H9 (cell line): ENCODE measurements at regions not wholly inside any gene's neighbourhood (a gene's known extent, or its start where the extent isn't known, plus 50 kb on each side); places are given as distances from the start of the nearest gene placed in this dataset.

ENCODE experiments used
- DNase-seq: peaks from one replicate; pipeline ENCODE4 v3.0.0-alpha.2; 2017
- H2AFZ ChIP-seq: one replicate; pipeline ENCODE4 v1.6.1; 2013; ENCODE audit warnings: mild to moderate bottlenecking, low read length, control low read depth, moderate library complexity
- H2AK5ac ChIP-seq: 2 replicates; pipeline ENCODE4 v1.6.1; 2013; ENCODE audit warnings: low read length, control low read depth, mixed read lengths; ENCODE audit not compliant: insufficient read length
- H2BK120ac ChIP-seq: one replicate; pipeline ENCODE4 v1.6.1; 2013; ENCODE audit warnings: low read depth, mild to moderate bottlenecking, low read length, control low read depth, inconsistent platforms; ENCODE audit not compliant: poor library complexity, severe bottlenecking
- H2BK12ac ChIP-seq: 2 replicates; pipeline ENCODE4 v1.6.1; 2013; ENCODE audit warnings: low read length, control low read depth, mixed read lengths, low read depth; ENCODE audit not compliant: insufficient read length
- H2BK15ac ChIP-seq: 2 replicates; pipeline ENCODE4 v1.6.1; 2013; ENCODE audit warnings: low read depth, low read length, control low read depth
- H2BK20ac ChIP-seq: one replicate; pipeline ENCODE4 v1.6.1; 2013; ENCODE audit warnings: low read depth, mild to moderate bottlenecking, low read length, control low read depth, inconsistent platforms; ENCODE audit not compliant: poor library complexity, severe bottlenecking
- H2BK5ac ChIP-seq: 2 replicates; pipeline ENCODE4 v1.6.1; 2013; ENCODE audit warnings: low read length, control low read depth, mixed read lengths; ENCODE audit not compliant: insufficient read length
- H3K14ac ChIP-seq: 2 replicates; pipeline ENCODE4 v1.6.1; 2013; ENCODE audit warnings: low read length, control low read depth; ENCODE audit not compliant: insufficient read depth
- H3K18ac ChIP-seq: 2 replicates; pipeline ENCODE4 v1.6.1; 2013; ENCODE audit warnings: low read depth, mild to moderate bottlenecking, mixed read lengths, low read length, control low read depth; ENCODE audit not compliant: insufficient read length
- H3K23ac ChIP-seq: 2 replicates; pipeline ENCODE4 v1.6.1; 2013; ENCODE audit warnings: low read length, control low read depth, mixed read lengths, low read depth; ENCODE audit not compliant: insufficient read length
- H3K23me2 ChIP-seq: 2 replicates; pipeline ENCODE4 v1.6.1; 2013; ENCODE audit warnings: low read depth, mild to moderate bottlenecking, mixed read lengths, low read length, control low read depth; ENCODE audit not compliant: insufficient read length, poor library complexity, severe bottlenecking
- H3K27ac ChIP-seq: 2 replicates; pipeline ENCODE4 v1.5.1; 2013; ENCODE audit warnings: low read length, control low read depth, mixed read lengths, low read depth; ENCODE audit not compliant: insufficient read length
- H3K27me3 ChIP-seq: 2 replicates; pipeline ENCODE4 v1.6.1; 2013; ENCODE audit warnings: low read length, control low read depth, inconsistent platforms; ENCODE audit not compliant: insufficient read depth
- H3K4ac ChIP-seq: 2 replicates; pipeline ENCODE4 v1.6.1; 2013; ENCODE audit warnings: low read depth, mild to moderate bottlenecking, control low read depth, inconsistent platforms, low read length, moderate library complexity
- H3K4me1 ChIP-seq: 2 replicates; pipeline ENCODE4 v1.6.1; 2013; ENCODE audit warnings: low read length, control low read depth, inconsistent platforms; ENCODE audit not compliant: insufficient read depth
- H3K4me2 ChIP-seq: 2 replicates; pipeline ENCODE4 v1.6.1; 2013; ENCODE audit warnings: low read length, control low read depth, mixed read lengths; ENCODE audit not compliant: insufficient read length, insufficient read depth
- H3K56ac ChIP-seq: 2 replicates; pipeline ENCODE4 v1.6.1; 2013; ENCODE audit warnings: low read depth, mild to moderate bottlenecking, mixed read lengths, low read length, control low read depth; ENCODE audit not compliant: insufficient read length
- H3K79me1 ChIP-seq: 2 replicates; pipeline ENCODE4 v1.6.1; 2013; ENCODE audit warnings: low read depth, mild to moderate bottlenecking, moderate library complexity, low read length, control low read depth, inconsistent platforms; ENCODE audit not compliant: insufficient read depth, poor library complexity, severe bottlenecking
- H3K79me2 ChIP-seq: 2 replicates; pipeline ENCODE4 v1.6.1; 2013; ENCODE audit warnings: low read length, control low read depth, inconsistent platforms; ENCODE audit not compliant: insufficient read depth
- H3K9ac ChIP-seq: 2 replicates; pipeline ENCODE4 v1.6.1; 2013; ENCODE audit warnings: low read length, control low read depth, mixed read lengths; ENCODE audit not compliant: insufficient read length; ENCODE audit errors: extremely low read depth
- H3K9me3 ChIP-seq: one replicate; pipeline ENCODE4 v1.6.1; 2013; ENCODE audit warnings: low read depth, low read length, inconsistent platforms; ENCODE audit not compliant: control insufficient read depth
- H3T11ph ChIP-seq: one replicate; pipeline ENCODE4 v1.6.1; 2013; ENCODE audit warnings: mild to moderate bottlenecking, low read length, control low read depth, inconsistent platforms
- H4K20me1 ChIP-seq: one replicate; pipeline ENCODE4 v1.6.1; 2013; ENCODE audit not compliant: control insufficient read depth, insufficient read length, insufficient read depth
- H4K5ac ChIP-seq: 2 replicates; pipeline ENCODE4 v1.6.1; 2013; ENCODE audit warnings: low read depth, mild to moderate bottlenecking, mixed read lengths, low read length, control low read depth; ENCODE audit not compliant: insufficient read length
- H4K8ac ChIP-seq: replicated peaks from 2 replicates; pipeline ENCODE4 v1.6.1; 2013; ENCODE audit warnings: low read length, control low read depth, mixed read lengths, low read depth; ENCODE audit not compliant: insufficient read length
- H4K91ac ChIP-seq: 2 replicates; pipeline ENCODE4 v1.6.1; 2013; ENCODE audit warnings: low read depth, mild to moderate bottlenecking, moderate library complexity, mixed read lengths, low read length, control low read depth; ENCODE audit not compliant: insufficient read length
- H3K27ac Mint-ChIP-seq, 3 experiments: 2 replicates in 2 of 3; 3 replicates in 1 of 3; pipeline ENCODE4 v1.8.0; 2020 to 2021; ENCODE audit warnings: mixed read lengths in 3 of 3, mild to moderate bottlenecking in 1 of 3, moderate library complexity in 1 of 3
- H3K27me3 Mint-ChIP-seq: 2 replicates; pipeline ENCODE4 v1.8.0; 2021; ENCODE audit warnings: low read depth, mild to moderate bottlenecking, moderate library complexity, mixed read lengths
- H3K36me3 Mint-ChIP-seq, 3 experiments: 2 replicates in 2 of 3; 3 replicates in 1 of 3; pipeline ENCODE4 v1.8.0; 2020 to 2021; ENCODE audit warnings: low read depth in 3 of 3, mixed read lengths in 3 of 3; ENCODE audit not compliant: insufficient read depth in 1 of 3
- H3K4me1 Mint-ChIP-seq, 2 experiments: 2 replicates each; pipeline ENCODE4 v1.8.0; 2020; ENCODE audit warnings: mixed read lengths in 2 of 2
- H3K4me3 Mint-ChIP-seq, 2 experiments: 2 replicates in 1 of 2; 3 replicates in 1 of 2; pipeline ENCODE4 v1.8.0; 2020 to 2021; ENCODE audit warnings: mild to moderate bottlenecking in 2 of 2, mixed read lengths in 2 of 2, moderate library complexity in 1 of 2
- H3K9me3 Mint-ChIP-seq, 2 experiments: 2 replicates in 1 of 2; 3 replicates in 1 of 2; pipeline ENCODE4 v1.8.0; 2020; ENCODE audit warnings: mild to moderate bottlenecking in 2 of 2, mixed read lengths in 2 of 2, moderate library complexity in 1 of 2
- WGBS: extraction: QIAGEN DNeasy Blood & Tissue Kit; methylation state at CpG from one replicate; pipeline ENCODE4 v1.1.7; 2013; ENCODE audit warnings: missing lambda C conversion rate, low lambda C conversion rate, mixed read lengths; ENCODE audit not compliant: insufficient read length; ENCODE audit errors: extremely low coverage; 5-methylcytosine and 5-hydroxymethylcytosine counted together
- TF ChIP-seq, protein P1 (sequence below): fragments of 200-600 bp; sonication (generic); conservative IDR thresholded peaks from 3 replicates; pipeline ENCODE4 v1.8.0; 2021; ENCODE audit warnings: antibody characterized with exemption, mild to moderate bottlenecking

DNA sequence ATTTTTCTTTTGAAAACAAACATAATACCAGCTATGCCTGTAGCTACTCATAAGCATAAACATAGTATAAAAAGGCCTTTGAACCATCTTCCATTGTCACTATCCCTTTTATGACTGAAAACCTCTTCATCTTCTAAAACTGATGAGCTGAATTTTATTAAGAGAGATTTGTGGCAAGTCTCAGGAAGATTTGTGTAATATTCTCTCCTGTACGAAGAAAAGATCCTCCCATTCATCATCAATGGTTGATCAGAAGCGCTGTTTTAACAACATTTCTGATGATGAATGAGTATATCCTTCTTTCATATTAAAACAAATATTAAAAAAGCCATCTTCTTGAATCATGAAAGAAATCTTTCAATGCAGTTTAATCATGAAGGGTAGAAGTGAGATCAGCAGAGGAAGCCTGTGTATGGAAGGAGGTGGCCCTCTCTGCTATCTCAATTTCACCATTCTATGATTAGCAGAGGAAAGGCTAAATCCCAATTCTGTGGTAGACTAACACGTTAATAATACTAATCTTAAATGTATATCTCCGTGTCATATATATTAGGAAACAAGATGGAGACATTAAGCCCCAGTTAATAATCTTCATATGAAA lies 430.2 kb downstream of the FRK start:
- no peak overlapping the region for H4K5ac ChIP-seq
- H3K23me2 ChIP-seq, result no peaks in the 10 kb centered on the region
- TF ChIP-seq, protein P1, sequence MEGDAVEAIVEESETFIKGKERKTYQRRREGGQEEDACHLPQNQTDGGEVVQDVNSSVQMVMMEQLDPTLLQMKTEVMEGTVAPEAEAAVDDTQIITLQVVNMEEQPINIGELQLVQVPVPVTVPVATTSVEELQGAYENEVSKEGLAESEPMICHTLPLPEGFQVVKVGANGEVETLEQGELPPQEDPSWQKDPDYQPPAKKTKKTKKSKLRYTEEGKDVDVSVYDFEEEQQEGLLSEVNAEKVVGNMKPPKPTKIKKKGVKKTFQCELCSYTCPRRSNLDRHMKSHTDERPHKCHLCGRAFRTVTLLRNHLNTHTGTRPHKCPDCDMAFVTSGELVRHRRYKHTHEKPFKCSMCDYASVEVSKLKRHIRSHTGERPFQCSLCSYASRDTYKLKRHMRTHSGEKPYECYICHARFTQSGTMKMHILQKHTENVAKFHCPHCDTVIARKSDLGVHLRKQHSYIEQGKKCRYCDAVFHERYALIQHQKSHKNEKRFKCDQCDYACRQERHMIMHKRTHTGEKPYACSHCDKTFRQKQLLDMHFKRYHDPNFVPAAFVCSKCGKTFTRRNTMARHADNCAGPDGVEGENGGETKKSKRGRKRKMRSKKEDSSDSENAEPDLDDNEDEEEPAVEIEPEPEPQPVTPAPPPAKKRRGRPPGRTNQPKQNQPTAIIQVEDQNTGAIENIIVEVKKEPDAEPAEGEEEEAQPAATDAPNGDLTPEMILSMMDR, result no peak
- H3K4ac ChIP-seq, result no peak overlapping the region
- Mint-ChIP-seq H3K4me1 (no peaks in the 10 kb centered on the region), H3K27ac (no peak overlapping the region), H3K27me3 (no peaks in the 10 kb centered on the region), H3K36me3 (no peaks in the 10 kb centered on the region), H3K4me3 (no peak overlapping the region), H3K9me3 (peaks cover 0 to under 1% of the 10 kb centered on the region in 2 experiments; a peak in 1 of 5 replicates)
- no peak overlapping the region for H2BK120ac ChIP-seq
- H2AK5ac ChIP-seq, result no peak overlapping the region
- H3T11ph ChIP-seq, result no peak overlapping the region
- H3K4me2 ChIP-seq, result no peak overlapping the region
- H3K18ac ChIP-seq, result no peak overlapping the region
- no peak overlapping the region for H3K27ac ChIP-seq
- WGBS, result no CpG with 5 or more reads among the region's 4 CpGs
- no peaks in the 10 kb centered on the region for H3K27me3 ChIP-seq
- no peaks in the 10 kb centered on the region for H3K79me2 ChIP-seq
- H2BK20ac ChIP-seq, result no peak overlapping the region
- H3K56ac ChIP-seq, result no peak overlapping the region
- no peak overlapping the region for H3K14ac ChIP-seq
- no peak overlapping the region for H2BK12ac ChIP-seq
- no peaks in the 10 kb centered on the region for H3K4me1 ChIP-seq
- no peaks in the 10 kb centered on the region for H3K9me3 ChIP-seq
- no peak overlapping the region for H2BK5ac ChIP-seq
- no peak overlapping the region for H4K91ac ChIP-seq
- H3K79me1 ChIP-seq, result no peaks in the 10 kb centered on the region
- H3K9ac ChIP-seq, result no peak overlapping the region
- no peaks in the 10 kb centered on the region for H4K20me1 ChIP-seq
- no peak overlapping the region for H2BK15ac ChIP-seq
- DNase-seq, result no peak
- H3K23ac ChIP-seq, result no peak overlapping the region
- no peak overlapping the region for H2AFZ ChIP-seq
- no peak overlapping the region for H4K8ac ChIP-seq
